ENCODE measurements at regions not wholly inside any gene's neighbourhood (a gene's known extent, or its start where the extent isn't known, plus 50 kb on each side); places are given as distances from the start of the nearest gene placed in this dataset.

DNA sequence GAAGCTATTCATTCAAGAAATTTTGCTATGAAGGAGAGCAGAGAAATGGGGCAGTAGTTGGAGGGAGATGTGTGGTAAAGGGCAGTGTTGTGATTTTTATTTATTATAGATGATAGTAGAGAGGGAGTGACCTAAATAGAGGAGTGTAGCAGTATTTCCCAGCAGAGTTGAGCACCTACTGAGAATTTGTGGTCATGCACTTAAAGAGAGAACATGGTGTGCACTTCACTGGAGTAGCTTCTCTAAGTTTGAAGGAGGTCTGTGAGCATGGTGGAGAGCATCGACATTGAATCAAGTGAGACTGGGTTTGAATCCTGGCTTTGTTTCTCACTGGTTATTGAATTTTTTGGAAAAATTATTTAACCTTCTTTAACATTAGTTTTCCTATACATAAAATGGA lies 129.2 kb downstream of the AQP4 start:
- Histone ChIP-seq H3K4me3 (replicated peaks in 1 of 4; ENCODE audit: control extremely low read depth in 1 of 4, insufficient read depth in 1 of 4, low read depth in 3 of 4, low read length in 4 of 4) (no peak overlapping the region), H3K27me3 (ENCODE audit: control insufficient read depth, insufficient read depth, low read length) (no peaks in the 10 kb centered on the region), H3K27ac (ENCODE audit: insufficient read depth, low read length) (no peak overlapping the region), H3K9ac (ENCODE audit: insufficient read depth, low read length) (no peak overlapping the region), H2AFZ (ENCODE audit: low read length) (no peak overlapping the region), H3K36me3 (ENCODE audit: control insufficient read depth, insufficient read depth, low read length) (no peaks in the 10 kb centered on the region), H3K9me3 (ENCODE audit: control insufficient read depth, insufficient read depth, low read depth, low read length) (no peaks in the 10 kb centered on the region), H3K79me2 (ENCODE audit: control insufficient read depth, insufficient read depth, low read length) (no peaks in the 10 kb centered on the region), H4K20me1 (ENCODE audit: control insufficient read depth, extremely low read depth, insufficient read depth, low read length) (no peaks in the 10 kb centered on the region), H3K4me2 (ENCODE audit: extremely low read depth, insufficient read depth, low read length) (no peak overlapping the region), H3K4me1 (ENCODE audit: control insufficient read depth, extremely low read depth, insufficient read depth, low read length) (no peaks in the 10 kb centered on the region)
- no peak for DNase-seq (ENCODE audit: low read depth in 2 of 2)
- no peak for TF ChIP-seq EZH2 (IDR thresholded peaks at IDR 0.05; ENCODE audit: low read length, missing control alignments)
- TF ChIP-seq, protein P1, sequence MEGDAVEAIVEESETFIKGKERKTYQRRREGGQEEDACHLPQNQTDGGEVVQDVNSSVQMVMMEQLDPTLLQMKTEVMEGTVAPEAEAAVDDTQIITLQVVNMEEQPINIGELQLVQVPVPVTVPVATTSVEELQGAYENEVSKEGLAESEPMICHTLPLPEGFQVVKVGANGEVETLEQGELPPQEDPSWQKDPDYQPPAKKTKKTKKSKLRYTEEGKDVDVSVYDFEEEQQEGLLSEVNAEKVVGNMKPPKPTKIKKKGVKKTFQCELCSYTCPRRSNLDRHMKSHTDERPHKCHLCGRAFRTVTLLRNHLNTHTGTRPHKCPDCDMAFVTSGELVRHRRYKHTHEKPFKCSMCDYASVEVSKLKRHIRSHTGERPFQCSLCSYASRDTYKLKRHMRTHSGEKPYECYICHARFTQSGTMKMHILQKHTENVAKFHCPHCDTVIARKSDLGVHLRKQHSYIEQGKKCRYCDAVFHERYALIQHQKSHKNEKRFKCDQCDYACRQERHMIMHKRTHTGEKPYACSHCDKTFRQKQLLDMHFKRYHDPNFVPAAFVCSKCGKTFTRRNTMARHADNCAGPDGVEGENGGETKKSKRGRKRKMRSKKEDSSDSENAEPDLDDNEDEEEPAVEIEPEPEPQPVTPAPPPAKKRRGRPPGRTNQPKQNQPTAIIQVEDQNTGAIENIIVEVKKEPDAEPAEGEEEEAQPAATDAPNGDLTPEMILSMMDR (conservative IDR thresholded peaks at IDR 0.05 in 1 of 2, IDR thresholded peaks at IDR 0.05 in 1 of 2; ENCODE audit: low read depth in 1 of 2, low read length in 2 of 2): no peak

DNA sequence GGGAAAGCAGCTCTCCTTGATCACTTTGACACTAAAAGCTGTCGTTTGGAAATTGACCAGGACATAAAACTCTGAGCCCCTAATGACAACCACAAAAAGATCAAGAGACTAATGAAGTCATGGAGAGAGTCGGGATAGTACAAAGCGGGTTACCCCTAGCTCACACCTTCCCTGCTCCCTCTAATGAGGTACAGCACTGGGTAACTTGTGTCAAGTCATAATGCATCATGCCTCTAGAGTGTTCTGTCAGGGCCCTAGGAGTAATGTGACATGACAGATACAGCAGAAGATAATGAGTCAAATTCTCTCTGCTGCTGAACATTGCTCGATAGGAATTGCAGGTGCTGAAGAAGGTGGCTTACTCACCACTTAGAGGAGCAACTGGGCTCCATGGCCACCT lies 130.7 kb downstream of the AQP4 start:
- Histone ChIP-seq H3K4me2 (ENCODE audit: extremely low read depth, insufficient read depth, low read length) (no peak overlapping the region), H4K20me1 (ENCODE audit: control insufficient read depth, extremely low read depth, insufficient read depth, low read length) (no peaks in the 10 kb centered on the region), H3K9ac (ENCODE audit: insufficient read depth, low read length) (no peak overlapping the region), H3K79me2 (ENCODE audit: control insufficient read depth, insufficient read depth, low read length) (no peaks in the 10 kb centered on the region), H3K27ac (ENCODE audit: insufficient read depth, low read length) (no peak overlapping the region), H3K4me3 (replicated peaks in 1 of 4; ENCODE audit: control extremely low read depth in 1 of 4, insufficient read depth in 1 of 4, low read depth in 3 of 4, low read length in 4 of 4) (no peak overlapping the region), H3K9me3 (ENCODE audit: control insufficient read depth, insufficient read depth, low read depth, low read length) (no peaks in the 10 kb centered on the region), H3K4me1 (ENCODE audit: control insufficient read depth, extremely low read depth, insufficient read depth, low read length) (no peaks in the 10 kb centered on the region), H3K27me3 (ENCODE audit: control insufficient read depth, insufficient read depth, low read length) (no peaks in the 10 kb centered on the region), H2AFZ (ENCODE audit: low read length) (no peak overlapping the region), H3K36me3 (ENCODE audit: control insufficient read depth, insufficient read depth, low read length) (no peaks in the 10 kb centered on the region)
- DNase-seq (ENCODE audit: low read depth in 2 of 2): no peak
- TF ChIP-seq, protein P1 (conservative IDR thresholded peaks at IDR 0.05 in 1 of 2, IDR thresholded peaks at IDR 0.05 in 1 of 2; ENCODE audit: low read depth in 1 of 2, low read length in 2 of 2): no peak
- no peak for TF ChIP-seq EZH2 (IDR thresholded peaks at IDR 0.05; ENCODE audit: low read length, missing control alignments)

DNA sequence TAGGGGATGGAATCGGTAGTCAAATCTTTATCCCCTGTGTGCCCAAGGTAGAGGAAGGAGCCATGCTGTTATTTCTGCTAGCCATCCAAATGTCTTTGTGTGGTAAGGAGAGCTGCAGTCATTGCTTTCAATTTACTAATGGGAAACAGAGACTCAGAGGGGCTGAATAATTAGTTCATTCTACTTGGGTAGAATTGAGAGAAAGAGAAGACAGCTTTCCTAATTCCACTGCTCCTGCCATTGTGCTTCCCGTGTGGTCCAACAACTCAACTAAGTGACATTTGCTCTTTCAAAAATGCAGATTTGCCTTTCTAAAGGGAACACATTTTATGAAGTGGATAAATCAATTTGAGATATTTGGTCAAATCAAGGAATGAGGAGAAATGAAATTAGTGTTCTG lies 136.1 kb downstream of the AQP4 start:
- H3K27ac ChIP-seq (ENCODE audit: insufficient read depth, low read length): no peak overlapping the region
- TF ChIP-seq EZH2 (IDR thresholded peaks at IDR 0.05; ENCODE audit: low read length, missing control alignments): no peak
- TF ChIP-seq, protein P1 (conservative IDR thresholded peaks at IDR 0.05 in 1 of 2, IDR thresholded peaks at IDR 0.05 in 1 of 2; ENCODE audit: low read depth in 1 of 2, low read length in 2 of 2): no peak
- no peaks in the 10 kb centered on the region for H3K27me3 ChIP-seq (ENCODE audit: control insufficient read depth, insufficient read depth, low read length)
- no peak overlapping the region for H3K9ac ChIP-seq (ENCODE audit: insufficient read depth, low read length)
- no peak overlapping the region for H3K4me3 ChIP-seq (replicated peaks in 1 of 4; ENCODE audit: control extremely low read depth in 1 of 4, insufficient read depth in 1 of 4, low read depth in 3 of 4, low read length in 4 of 4)
- no peaks in the 10 kb centered on the region for H3K4me1 ChIP-seq (ENCODE audit: control insufficient read depth, extremely low read depth, insufficient read depth, low read length)
- no peaks in the 10 kb centered on the region for H3K36me3 ChIP-seq (ENCODE audit: control insufficient read depth, insufficient read depth, low read length)
- DNase-seq (ENCODE audit: low read depth in 2 of 2): no peak
- H4K20me1 ChIP-seq (ENCODE audit: control insufficient read depth, extremely low read depth, insufficient read depth, low read length): no peaks in the 10 kb centered on the region
- no peak overlapping the region for H3K4me2 ChIP-seq (ENCODE audit: extremely low read depth, insufficient read depth, low read length)
- no peaks in the 10 kb centered on the region for H3K79me2 ChIP-seq (ENCODE audit: control insufficient read depth, insufficient read depth, low read length)
- H2AFZ ChIP-seq (ENCODE audit: low read length): no peak overlapping the region
- no peaks in the 10 kb centered on the region for H3K9me3 ChIP-seq (ENCODE audit: control insufficient read depth, insufficient read depth, low read depth, low read length)

Measured in fibroblast of lung (primary cell).